ENCODE measurements at regions not wholly inside any gene's neighbourhood (a gene's known extent, or its start where the extent isn't known, plus 50 kb on each side); places are given as distances from the start of the nearest gene placed in this dataset.

- TF ChIP-seq CTCF (conservative IDR thresholded peaks at IDR 0.05) (no peak), EZH2 (IDR thresholded peaks at IDR 0.05; ENCODE audit: low read depth) (no peak)
These were observed 56.8 kb upstream of the SPATA12 start for GRCh38 chr3:57003676-57004075.
